ENCODE measurements at regions not wholly inside any gene's neighbourhood (a gene's known extent, or its start where the extent isn't known, plus 50 kb on each side); places are given as distances from the start of the nearest gene placed in this dataset.

DNA sequence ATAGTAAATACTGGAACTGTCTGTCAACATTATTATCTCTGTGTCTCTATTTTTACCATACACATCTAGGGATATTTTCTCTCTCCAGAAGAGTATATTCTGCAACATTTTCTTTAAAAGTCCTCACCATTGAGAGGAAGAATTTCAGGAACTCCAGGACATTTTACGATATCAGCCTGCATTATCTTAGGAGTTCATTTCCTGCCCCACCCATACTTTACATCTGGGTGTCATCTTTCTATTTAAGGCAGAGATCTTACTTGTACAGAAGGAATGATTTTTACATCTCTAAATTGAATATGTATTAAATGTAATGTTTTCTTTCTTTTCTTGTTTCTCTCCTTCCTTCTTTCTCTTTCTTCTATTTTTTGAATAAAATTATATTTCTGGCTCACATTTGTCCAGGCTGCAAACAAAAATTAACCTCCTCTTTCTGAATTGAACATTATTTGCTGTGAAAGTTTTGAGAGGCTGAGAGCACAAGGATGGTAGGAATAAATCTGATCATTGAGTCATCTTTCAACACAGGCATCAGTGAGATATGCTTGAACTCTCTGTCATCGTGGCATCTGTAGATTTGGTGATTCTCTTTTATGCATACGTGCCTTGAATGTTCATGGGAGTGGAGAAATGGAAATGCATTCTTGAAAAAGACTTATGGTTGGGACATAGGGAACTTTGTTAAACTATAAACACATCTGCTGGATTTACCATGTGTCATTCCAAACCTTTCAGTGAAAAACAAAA, 753.6 kb downstream of the SLC16A7 start:
- Histone ChIP-seq H3K27me3 (ENCODE audit: control insufficient read depth, insufficient read depth, low read length) (no peaks in the 10 kb centered on the region), H3K4me3 (ENCODE audit: low read depth, low read length) (no peak overlapping the region), H3K27ac (ENCODE audit: insufficient read depth, low read length, poor library complexity, severe bottlenecking) (no peak overlapping the region), H3K4me1 (ENCODE audit: control insufficient read depth, insufficient read depth, low read length, poor library complexity, severe bottlenecking) (no peaks in the 10 kb centered on the region), H3K9me3 (ENCODE audit: control insufficient read depth in 2 of 2, low read length in 2 of 2) (no peaks in the 10 kb centered on the region), H3K36me3 (ENCODE audit: control insufficient read depth, insufficient read depth, low read length) (no peaks in the 10 kb centered on the region)
- H3K9me3 Mint-ChIP-seq: peaks cover 0 to 14% (median under 1%) of the 10 kb centered on the region in 7 donors
- ATAC-seq (ENCODE audit: low read depth in 2 of 2) (no peak), DNase-seq (no peak)
- no peak overlapping the region for H3K4me3 Mint-ChIP-seq
- H3K27me3 Mint-ChIP-seq: no peaks in the 10 kb centered on the region
- H3K27ac Mint-ChIP-seq: no peak overlapping the region
- no peaks in the 10 kb centered on the region for H3K36me3 Mint-ChIP-seq
- no peaks in the 10 kb centered on the region for H3K4me1 Mint-ChIP-seq

GRCh38 chr12:60387356-60387755, 791.5 kb downstream of the SLC16A7 start:
- peaks cover 0 to 1% of the 10 kb centered on the region in 2 experiments for H3K9me3 ChIP-seq (ENCODE audit: control insufficient read depth in 2 of 2, low read length in 2 of 2)
- H3K4me1 ChIP-seq (ENCODE audit: control insufficient read depth, insufficient read depth, low read length, poor library complexity, severe bottlenecking): no peaks in the 10 kb centered on the region
- no peak overlapping the region for H3K27ac ChIP-seq (ENCODE audit: insufficient read depth, low read length, poor library complexity, severe bottlenecking)
- H3K27me3 ChIP-seq (ENCODE audit: control insufficient read depth, insufficient read depth, low read length): no peaks in the 10 kb centered on the region
- Mint-ChIP-seq H3K4me1 (no peaks in the 10 kb centered on the region), H3K36me3 (no peaks in the 10 kb centered on the region), H3K27ac (no peak overlapping the region), H3K9me3 (peaks cover 0 to 8% (median 2%) of the 10 kb centered on the region in 7 donors), H3K4me3 (no peak overlapping the region), H3K27me3 (no peaks in the 10 kb centered on the region)
- no peak for ATAC-seq (ENCODE audit: low read depth in 2 of 2)
- no peak overlapping the region for H3K4me3 ChIP-seq (ENCODE audit: low read depth, low read length)
- no peaks in the 10 kb centered on the region for H3K36me3 ChIP-seq (ENCODE audit: control insufficient read depth, insufficient read depth, low read length)
- no peak for DNase-seq

GRCh38 chr12:60391051-60391450, 795.2 kb downstream of the SLC16A7 start:
- no peaks in the 10 kb centered on the region for H3K27me3 Mint-ChIP-seq
- peaks cover 1 to 8% of the 10 kb centered on the region in 2 experiments for H3K9me3 ChIP-seq (ENCODE audit: control insufficient read depth in 2 of 2, low read length in 2 of 2)
- ATAC-seq (ENCODE audit: low read depth in 2 of 2) (no peak), DNase-seq (no peak)
- H3K36me3 Mint-ChIP-seq: no peaks in the 10 kb centered on the region
- H3K4me1 Mint-ChIP-seq: no peaks in the 10 kb centered on the region
- no peak overlapping the region for H3K4me3 ChIP-seq (ENCODE audit: low read depth, low read length)
- no peaks in the 10 kb centered on the region for H3K27me3 ChIP-seq (ENCODE audit: control insufficient read depth, insufficient read depth, low read length)
- peaks cover 0 to 5% (median 2%) of the 10 kb centered on the region in 7 donors for H3K9me3 Mint-ChIP-seq
- H3K4me1 ChIP-seq (ENCODE audit: control insufficient read depth, insufficient read depth, low read length, poor library complexity, severe bottlenecking): no peaks in the 10 kb centered on the region
- H3K4me3 Mint-ChIP-seq: no peak overlapping the region
- no peak overlapping the region for H3K27ac Mint-ChIP-seq
- no peak overlapping the region for H3K27ac ChIP-seq (ENCODE audit: insufficient read depth, low read length, poor library complexity, severe bottlenecking)
- no peaks in the 10 kb centered on the region for H3K36me3 ChIP-seq (ENCODE audit: control insufficient read depth, insufficient read depth, low read length)

- H3K27ac ChIP-seq (ENCODE audit: insufficient read depth, low read length, poor library complexity, severe bottlenecking): no peak overlapping the region
- no peak overlapping the region for H3K4me3 ChIP-seq (ENCODE audit: low read depth, low read length)
- H3K9me3 ChIP-seq (ENCODE audit: control insufficient read depth in 2 of 2, low read length in 2 of 2): peaks cover 1 to 8% of the 10 kb centered on the region in 2 experiments
- no peaks in the 10 kb centered on the region for H3K4me1 ChIP-seq (ENCODE audit: control insufficient read depth, insufficient read depth, low read length, poor library complexity, severe bottlenecking)
- no peaks in the 10 kb centered on the region for H3K4me1 Mint-ChIP-seq
- peaks cover 0 to 5% (median 2%) of the 10 kb centered on the region in 7 donors for H3K9me3 Mint-ChIP-seq
- no peaks in the 10 kb centered on the region for H3K27me3 Mint-ChIP-seq
- H3K27ac Mint-ChIP-seq: no peak overlapping the region
- no peaks in the 10 kb centered on the region for H3K36me3 ChIP-seq (ENCODE audit: control insufficient read depth, insufficient read depth, low read length)
- DNase-seq (no peak), ATAC-seq (ENCODE audit: low read depth in 2 of 2) (no peak)
- H3K27me3 ChIP-seq (ENCODE audit: control insufficient read depth, insufficient read depth, low read length): no peaks in the 10 kb centered on the region
- no peak overlapping the region for H3K4me3 Mint-ChIP-seq
- H3K36me3 Mint-ChIP-seq: no peaks in the 10 kb centered on the region
These were observed 796.0 kb downstream of the SLC16A7 start for GRCh38 chr12:60391791-60392190.

DNA sequence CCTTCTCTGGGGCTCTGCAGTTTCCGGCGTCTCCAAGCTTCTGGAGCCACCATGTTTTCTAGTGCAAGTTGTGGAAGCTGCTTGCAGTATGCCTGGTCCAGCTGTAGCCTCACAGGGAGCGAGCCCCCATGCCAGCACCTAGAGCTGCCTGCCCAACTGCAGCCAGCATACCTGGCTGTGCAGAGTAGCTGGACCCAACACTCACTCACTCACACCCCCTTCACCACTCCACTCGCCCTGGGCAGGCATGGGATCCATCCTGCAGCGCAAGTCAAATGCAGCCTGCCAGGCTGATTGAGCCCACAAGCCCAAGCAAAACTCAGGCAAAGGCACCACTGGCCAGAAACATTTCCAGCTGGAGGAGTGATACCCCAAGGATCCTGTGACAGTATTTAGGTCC, 797.3 kb downstream of the SLC16A7 start:
- Histone ChIP-seq H3K27ac (ENCODE audit: insufficient read depth, low read length, poor library complexity, severe bottlenecking) (no peak overlapping the region), H3K27me3 (ENCODE audit: control insufficient read depth, insufficient read depth, low read length) (no peaks in the 10 kb centered on the region), H3K36me3 (ENCODE audit: control insufficient read depth, insufficient read depth, low read length) (no peaks in the 10 kb centered on the region), H3K4me1 (ENCODE audit: control insufficient read depth, insufficient read depth, low read length, poor library complexity, severe bottlenecking) (no peaks in the 10 kb centered on the region), H3K9me3 (ENCODE audit: control insufficient read depth in 2 of 2, low read length in 2 of 2) (peaks cover 1 to 8% of the 10 kb centered on the region in 2 experiments), H3K4me3 (ENCODE audit: low read depth, low read length) (no peak overlapping the region)
- Mint-ChIP-seq H3K9me3 (peaks cover 0 to 5% (median 2%) of the 10 kb centered on the region in 7 donors), H3K4me3 (no peak overlapping the region), H3K27me3 (no peaks in the 10 kb centered on the region), H3K4me1 (no peaks in the 10 kb centered on the region), H3K27ac (no peak overlapping the region), H3K36me3 (no peaks in the 10 kb centered on the region)
- DNase-seq (no peak), ATAC-seq (ENCODE audit: low read depth in 2 of 2) (no peak)

DNA sequence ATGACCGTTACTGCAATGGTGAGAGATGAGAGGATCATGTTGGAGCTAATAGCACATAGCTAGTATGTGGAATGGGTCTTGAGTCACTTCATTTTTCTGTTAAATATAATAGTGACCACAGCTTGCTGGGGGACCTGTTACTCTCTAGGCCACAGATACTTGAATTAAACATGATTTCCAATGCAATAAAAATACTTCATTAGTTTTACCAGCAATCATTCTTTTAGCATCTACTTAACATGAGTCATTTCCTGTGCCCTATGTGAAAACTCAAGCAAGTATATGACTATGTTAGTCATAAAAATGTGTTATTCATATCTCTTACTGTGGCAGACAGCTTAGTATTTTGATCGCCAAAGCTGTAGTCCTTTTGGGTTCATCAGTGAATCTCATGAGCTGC, 798.8 kb downstream of the SLC16A7 start:
- ATAC-seq (ENCODE audit: low read depth in 2 of 2) (no peak), DNase-seq (no peak)
- H3K27ac ChIP-seq (ENCODE audit: insufficient read depth, low read length, poor library complexity, severe bottlenecking): no peak overlapping the region
- no peaks in the 10 kb centered on the region for H3K4me1 ChIP-seq (ENCODE audit: control insufficient read depth, insufficient read depth, low read length, poor library complexity, severe bottlenecking)
- no peak overlapping the region for H3K4me3 Mint-ChIP-seq
- no peaks in the 10 kb centered on the region for H3K36me3 Mint-ChIP-seq
- H3K9me3 Mint-ChIP-seq: peaks cover 0 to 5% (median 2%) of the 10 kb centered on the region in 7 donors
- no peak overlapping the region for H3K27ac Mint-ChIP-seq
- no peaks in the 10 kb centered on the region for H3K27me3 Mint-ChIP-seq
- no peaks in the 10 kb centered on the region for H3K4me1 Mint-ChIP-seq
- H3K4me3 ChIP-seq (ENCODE audit: low read depth, low read length): no peak overlapping the region
- no peaks in the 10 kb centered on the region for H3K27me3 ChIP-seq (ENCODE audit: control insufficient read depth, insufficient read depth, low read length)
- no peaks in the 10 kb centered on the region for H3K36me3 ChIP-seq (ENCODE audit: control insufficient read depth, insufficient read depth, low read length)
- peaks cover 1 to 8% of the 10 kb centered on the region in 2 experiments for H3K9me3 ChIP-seq (ENCODE audit: control insufficient read depth in 2 of 2, low read length in 2 of 2)

GRCh38 chr12:60398547-60398946, 802.7 kb downstream of the SLC16A7 start:
- Histone ChIP-seq H3K4me1 (ENCODE audit: control insufficient read depth, insufficient read depth, low read length, poor library complexity, severe bottlenecking) (no peaks in the 10 kb centered on the region), H3K4me3 (ENCODE audit: low read depth, low read length) (no peak overlapping the region), H3K27ac (ENCODE audit: insufficient read depth, low read length, poor library complexity, severe bottlenecking) (no peak overlapping the region), H3K27me3 (ENCODE audit: control insufficient read depth, insufficient read depth, low read length) (no peaks in the 10 kb centered on the region), H3K9me3 (ENCODE audit: control insufficient read depth in 2 of 2, low read length in 2 of 2) (no peaks in the 10 kb centered on the region), H3K36me3 (ENCODE audit: control insufficient read depth, insufficient read depth, low read length) (no peaks in the 10 kb centered on the region)
- Mint-ChIP-seq H3K4me1 (no peaks in the 10 kb centered on the region), H3K36me3 (no peaks in the 10 kb centered on the region), H3K27ac (no peak overlapping the region), H3K27me3 (no peaks in the 10 kb centered on the region), H3K4me3 (no peak overlapping the region), H3K9me3 (peaks cover 0 to 3% (median 0%) of the 10 kb centered on the region in 7 donors)
- DNase-seq (no peak), ATAC-seq (ENCODE audit: low read depth in 2 of 2) (no peak)

- no peaks in the 10 kb centered on the region for H3K36me3 Mint-ChIP-seq
- no peaks in the 10 kb centered on the region for H3K27me3 ChIP-seq (ENCODE audit: control insufficient read depth, insufficient read depth, low read length)
- H3K27ac ChIP-seq (ENCODE audit: insufficient read depth, low read length, poor library complexity, severe bottlenecking): no peak overlapping the region
- H3K27ac Mint-ChIP-seq: no peak overlapping the region
- peaks cover 0 to 3% (median 0%) of the 10 kb centered on the region in 7 donors for H3K9me3 Mint-ChIP-seq
- no peak overlapping the region for H3K4me3 ChIP-seq (ENCODE audit: low read depth, low read length)
- H3K4me3 Mint-ChIP-seq: no peak overlapping the region
- ATAC-seq (ENCODE audit: low read depth in 2 of 2): no peak
- no peaks in the 10 kb centered on the region for H3K4me1 Mint-ChIP-seq
- no peaks in the 10 kb centered on the region for H3K36me3 ChIP-seq (ENCODE audit: control insufficient read depth, insufficient read depth, low read length)
- H3K4me1 ChIP-seq (ENCODE audit: control insufficient read depth, insufficient read depth, low read length, poor library complexity, severe bottlenecking): no peaks in the 10 kb centered on the region
- no peaks in the 10 kb centered on the region for H3K9me3 ChIP-seq (ENCODE audit: control insufficient read depth in 2 of 2, low read length in 2 of 2)
- no peak for DNase-seq
- no peaks in the 10 kb centered on the region for H3K27me3 Mint-ChIP-seq
These were observed 803.2 kb downstream of the SLC16A7 start for GRCh38 chr12:60399064-60399463.
